GM18873 (cell line): ENCODE measurements at regions not wholly inside any gene's neighbourhood (a gene's known extent, or its start where the extent isn't known, plus 50 kb on each side); places are given as distances from the start of the nearest gene placed in this dataset.

ENCODE experiments used
- ATAC-seq: cut with Tn5 transposase; IDR thresholded peaks from one replicate; pipeline ENCODE4 v1.9.1; 2021; ENCODE audit warnings: mild to moderate bottlenecking, moderate library complexity, moderate number of reproducible peaks; ENCODE audit not compliant: unreplicated experiment, low FRiP score

DNA sequence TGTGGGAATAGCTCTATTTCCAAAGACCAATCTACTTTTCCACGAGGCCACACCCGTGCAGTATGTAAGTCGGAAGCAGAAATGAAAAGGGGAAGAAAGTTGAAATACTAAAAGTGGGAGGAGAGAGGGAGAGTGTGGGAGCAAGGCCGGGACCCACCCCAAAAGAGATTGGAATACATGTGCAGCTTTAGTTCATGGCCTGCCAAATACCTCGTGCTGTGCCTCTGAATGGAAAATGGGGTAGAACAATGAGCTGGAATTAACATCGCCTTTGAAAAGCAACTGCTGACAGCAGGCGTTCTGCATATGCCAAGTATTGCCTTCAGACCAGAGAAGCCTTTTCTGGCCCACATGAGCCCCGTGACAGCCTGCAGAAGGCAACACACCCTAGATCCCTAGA, 155.6 kb downstream of the CD83 start:
- no peak for ATAC-seq

DNA sequence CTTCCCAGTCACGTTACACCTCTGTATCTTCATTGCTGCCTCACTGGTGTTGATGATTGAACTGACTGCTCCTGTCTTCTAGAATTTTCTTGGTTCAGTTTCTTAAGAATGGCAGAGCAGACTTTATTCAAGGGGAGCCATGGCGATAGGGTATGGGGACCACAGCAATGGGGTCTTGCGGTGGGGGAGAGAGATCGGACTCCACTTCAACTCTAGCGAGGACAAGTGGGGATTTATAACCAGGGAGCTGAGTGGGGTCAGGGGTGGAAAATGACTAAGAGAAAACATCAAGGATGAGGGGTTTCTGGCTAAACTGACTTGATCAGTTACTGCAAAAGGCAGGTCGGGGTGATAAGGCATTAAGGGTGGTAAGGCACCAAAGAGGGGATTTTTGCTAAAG, 156.4 kb downstream of the CD83 start:
- no peak for ATAC-seq

GRCh38 chr6:14274546-14275492, 157.2 kb downstream of the CD83 start:
- ATAC-seq: no peak

DNA sequence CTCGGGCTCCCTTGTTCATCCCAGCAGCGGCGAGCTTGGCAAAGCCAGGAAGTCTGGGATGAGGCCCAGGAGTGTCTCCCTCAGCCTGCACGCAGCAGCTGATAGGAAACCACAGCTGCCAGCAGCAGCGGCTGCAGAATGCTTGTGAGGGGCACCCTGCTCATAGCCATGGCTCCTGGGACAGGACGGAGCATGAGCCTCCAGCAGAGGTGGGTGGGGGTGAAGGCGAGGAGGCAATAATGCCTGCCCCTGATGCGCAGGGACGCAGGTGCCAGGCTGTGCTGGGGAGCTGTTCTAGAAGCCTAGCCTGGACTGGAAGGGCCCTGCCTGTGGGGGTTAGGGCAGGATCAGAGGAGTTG, 157.9 kb downstream of the CD83 start:
- ATAC-seq: no peak

DNA sequence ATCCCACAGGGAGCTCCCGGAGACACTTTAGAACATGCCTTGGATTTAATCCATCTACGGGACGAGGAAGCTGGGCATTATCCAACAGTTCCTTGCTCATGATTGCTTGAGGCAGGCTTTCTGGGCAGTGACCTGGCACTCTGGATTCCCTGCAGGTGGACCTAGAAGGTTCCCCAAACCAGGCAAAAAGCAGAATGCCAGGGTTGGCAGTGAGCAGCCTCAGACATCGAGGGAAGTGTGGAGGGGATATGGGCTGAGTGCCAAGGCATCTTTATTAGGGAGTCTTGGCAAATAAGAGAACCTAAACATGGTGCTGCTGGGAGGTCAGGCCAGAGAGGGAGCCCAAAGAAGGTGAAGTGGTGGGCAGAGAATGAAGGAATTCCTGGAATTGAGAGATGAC, 158.5 kb downstream of the CD83 start:
- no peak for ATAC-seq

- peak; percentile 69 for ATAC-seq
Observed at GRCh38 chr6:14276667-14277404, 159.3 kb downstream of the CD83 start.

DNA sequence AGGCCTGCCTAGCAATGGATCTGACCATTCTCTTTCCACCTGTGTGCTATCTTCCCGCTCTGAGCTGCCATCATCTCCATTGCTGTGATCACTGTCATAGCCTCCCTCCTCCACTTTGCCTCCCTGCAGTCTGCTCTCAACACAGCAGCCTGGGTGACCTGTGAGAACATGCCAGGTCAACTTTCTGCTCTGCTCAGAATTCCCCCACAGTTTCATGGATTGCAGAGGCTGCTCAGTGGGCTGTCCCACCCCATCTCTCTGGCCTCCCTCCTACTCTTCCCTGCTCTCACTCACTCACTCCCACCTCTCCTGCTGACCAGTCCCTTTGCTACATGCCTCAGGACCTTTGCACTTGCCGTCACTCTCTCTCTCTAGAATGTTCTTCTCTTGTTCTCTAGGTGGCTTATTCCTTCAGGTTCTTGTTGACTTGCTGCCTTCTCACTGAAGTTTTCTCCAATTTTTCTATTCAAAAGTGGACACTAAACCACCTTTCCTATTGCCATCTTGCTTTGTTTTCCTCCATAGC, 159.9 kb downstream of the CD83 start:
- peak; percentile 23 for ATAC-seq

GRCh38 chr6:14278006-14278405, 160.4 kb downstream of the CD83 start:
- ATAC-seq: no peak

DNA sequence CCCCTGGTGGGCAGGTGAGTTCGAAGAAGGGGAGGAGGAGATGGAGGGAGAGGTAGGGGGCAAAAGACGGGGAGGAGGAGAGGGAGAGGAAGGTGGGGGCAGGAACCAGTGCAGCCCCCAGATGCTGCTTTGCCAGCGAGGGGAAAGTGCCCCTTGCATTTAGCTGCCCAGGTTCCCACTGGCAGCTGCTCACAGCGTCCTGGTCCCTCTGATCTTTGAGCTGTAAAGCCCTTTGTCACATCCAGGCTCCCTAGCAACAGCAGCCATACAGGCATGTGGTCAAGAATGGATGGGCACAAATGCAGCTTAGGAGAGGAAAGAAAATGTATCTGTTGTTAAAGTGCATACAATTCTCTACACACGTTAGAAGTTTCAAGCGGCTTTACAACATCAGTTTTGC, 160.9 kb downstream of the CD83 start:
- ATAC-seq: no peak

- ATAC-seq: no peak
Observed at GRCh38 chr6:14280006-14280510, 162.5 kb downstream of the CD83 start.

- no peak for ATAC-seq
Observed at GRCh38 chr6:14280766-14281293, 163.3 kb downstream of the CD83 start.

GRCh38 chr6:14281811-14282660, 164.5 kb downstream of the CD83 start:
- ATAC-seq: no peak

GRCh38 chr6:14282854-14283505, 165.4 kb downstream of the CD83 start:
- no peak for ATAC-seq

- ATAC-seq: no peak
Observed at GRCh38 chr6:14283600-14284235, 166.1 kb downstream of the CD83 start.

DNA sequence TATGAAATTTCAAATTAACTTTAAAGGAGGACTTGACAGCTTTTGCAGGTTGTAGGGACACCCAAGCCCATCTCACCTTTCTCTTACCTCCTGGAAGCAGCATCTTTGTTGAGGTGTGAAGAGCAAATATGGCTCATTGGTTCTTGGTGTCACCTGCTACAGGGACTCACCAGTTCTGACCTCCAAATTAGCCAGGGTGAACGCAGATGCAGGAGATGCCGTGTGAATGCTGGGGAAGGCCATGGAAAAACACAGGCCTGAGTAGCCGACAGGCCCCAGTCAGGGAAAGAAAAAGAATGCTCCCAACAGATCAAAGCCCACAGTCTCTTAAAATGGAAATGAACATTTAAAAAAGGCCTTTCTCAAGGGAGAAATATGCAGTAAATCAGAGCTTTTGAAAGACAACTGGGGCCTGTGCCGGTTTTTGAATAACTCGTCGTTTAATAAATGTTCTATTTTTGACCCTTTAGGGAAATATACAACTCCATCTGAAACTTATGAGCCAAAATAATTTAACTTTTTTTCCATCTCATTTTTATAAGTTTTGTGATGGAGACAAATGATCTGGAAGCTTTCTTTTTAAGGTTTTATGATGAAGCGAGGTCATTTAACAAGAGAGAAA, 167.5 kb downstream of the CD83 start:
- ATAC-seq: no peak

- no peak for ATAC-seq
Observed at GRCh38 chr6:14286144-14286543, 168.6 kb downstream of the CD83 start.

DNA sequence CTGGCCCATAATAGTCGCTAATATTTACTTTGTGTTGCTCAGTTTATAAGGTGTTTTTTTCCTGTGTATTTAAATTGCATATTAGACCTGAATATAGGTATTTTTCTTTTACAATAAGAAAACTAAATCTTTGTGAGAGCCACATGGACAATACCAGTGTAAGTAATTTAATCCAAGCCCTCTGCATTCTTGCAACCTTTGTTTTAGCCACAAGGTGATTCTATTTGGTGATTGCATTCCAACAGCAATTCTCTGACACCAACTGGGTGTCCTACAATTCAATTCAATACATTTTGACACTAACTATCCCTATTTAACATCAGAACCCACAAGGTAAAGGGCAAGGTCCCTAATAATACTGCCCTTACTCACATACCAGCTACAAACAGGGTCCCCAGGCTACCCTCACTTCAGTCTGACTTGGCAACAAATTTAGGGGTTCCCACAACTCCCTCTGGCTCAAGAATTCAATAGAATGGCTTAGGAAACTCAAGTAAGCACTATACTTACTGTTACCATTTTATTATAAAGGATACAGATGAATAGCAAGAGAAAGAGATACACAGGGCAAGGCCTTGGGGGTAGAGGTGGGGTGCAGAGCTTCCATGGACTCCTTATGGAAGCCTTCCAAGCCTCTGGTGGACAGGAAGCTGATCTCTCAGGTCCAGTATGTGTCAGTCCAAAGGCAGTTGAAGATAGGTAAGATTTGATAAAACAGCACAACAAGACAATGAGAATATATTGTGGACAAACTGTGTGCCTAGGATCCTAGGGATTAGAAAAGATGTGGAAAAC, 169.3 kb downstream of the CD83 start:
- ATAC-seq: no peak

DNA sequence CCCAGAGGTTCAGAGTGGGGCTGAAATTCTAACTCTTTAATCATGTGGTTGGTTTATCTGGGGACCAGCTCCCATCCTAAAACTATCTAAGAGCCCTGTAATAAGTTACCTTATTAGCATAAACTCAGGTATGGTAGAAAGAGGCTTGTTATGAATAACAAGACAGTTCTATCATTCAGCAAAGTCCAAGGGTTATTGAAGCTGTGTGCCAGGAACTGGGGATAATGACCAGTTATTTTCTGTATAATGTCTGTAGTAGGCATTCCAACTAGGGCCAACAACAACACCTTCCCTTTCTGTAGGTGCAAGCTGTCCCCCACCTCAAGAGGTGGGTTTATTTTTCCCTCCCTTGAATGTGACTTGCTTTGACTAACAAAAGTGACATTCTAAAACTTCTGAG, 170.1 kb downstream of the CD83 start:
- ATAC-seq: no peak
